Hepatocyte (in vitro differentiated cells): ENCODE measurements at regions not wholly inside any gene's neighbourhood (a gene's known extent, or its start where the extent isn't known, plus 50 kb on each side); places are given as distances from the start of the nearest gene placed in this dataset.

ENCODE experiments used
- DNase-seq: peaks from one replicate; pipeline ENCODE4 v3.0.0-alpha.2; 2016; ENCODE audit warnings: low spot score
- H2AFZ ChIP-seq: fragments of 200-600 bp; sonication (generic); 2 replicates; pipeline ENCODE4 v1.6.0; 2016; ENCODE audit warnings: antibody characterized with exemption, mild to moderate bottlenecking
- H3K27ac ChIP-seq: fragments of 200-600 bp; sonication (generic); 2 replicates; pipeline ENCODE4 v1.5.1; 2016; ENCODE audit warnings: mild to moderate bottlenecking
- H3K27me3 ChIP-seq: fragments of 200-600 bp; sonication (generic); 2 replicates; pipeline ENCODE4 v1.6.1; 2016
- H3K36me3 ChIP-seq: fragments of 200-600 bp; sonication (generic); replicated peaks from 2 replicates; pipeline ENCODE4 v1.5.1; 2016; ENCODE audit warnings: low read depth; ENCODE audit not compliant: insufficient read depth
- H3K4me1 ChIP-seq: fragments of 200-600 bp; sonication (generic); 2 replicates; pipeline ENCODE4 v1.5.1; 2016; ENCODE audit warnings: mild to moderate bottlenecking, moderate library complexity; ENCODE audit not compliant: insufficient read depth
- H3K4me2 ChIP-seq: fragments of 200-600 bp; sonication (generic); 2 replicates; pipeline ENCODE4 v1.6.0; 2016
- H3K4me3 ChIP-seq: fragments of 200-600 bp; sonication (generic); 2 replicates; pipeline ENCODE4 v1.5.1; 2016; ENCODE audit warnings: mild to moderate bottlenecking
- H3K79me2 ChIP-seq: fragments of 200-600 bp; sonication (generic); 2 replicates; pipeline ENCODE4 v1.6.0; 2017; ENCODE audit warnings: mild to moderate bottlenecking
- H3K9me2 ChIP-seq: fragments of 200-600 bp; sonication (generic); replicated peaks from 2 replicates; pipeline ENCODE4 v1.6.0; 2017; ENCODE audit warnings: mild to moderate bottlenecking; ENCODE audit not compliant: insufficient read depth
- H3K9me3 ChIP-seq: fragments of 200-600 bp; sonication (generic); 2 replicates; pipeline ENCODE4 v1.5.1; 2016; ENCODE audit warnings: low read depth, mild to moderate bottlenecking
- H4K20me1 ChIP-seq: fragments of 200-600 bp; sonication (generic); 2 replicates; pipeline ENCODE4 v1.6.0; 2016; ENCODE audit warnings: mild to moderate bottlenecking; ENCODE audit not compliant: insufficient read depth, poor library complexity, severe bottlenecking
- EZH2 ChIP-seq: fragments of 200-600 bp; sonication (generic); IDR thresholded peaks from 2 replicates; pipeline ENCODE4 v1.6.1; 2016; ENCODE audit warnings: antibody characterized with exemption, mild to moderate bottlenecking, borderline replicate concordance
- EZH2phosphoT487 ChIP-seq: fragments of 200-600 bp; sonication (generic); IDR thresholded peaks from one replicate; pipeline ENCODE4 v1.6.1; 2018; ENCODE audit warnings: antibody characterized with exemption, mild to moderate bottlenecking, low read depth, moderate library complexity; ENCODE audit not compliant: unreplicated experiment, severe bottlenecking
- WGBS: methylation state at CpG from one replicate; pipeline ENCODE4 v1.1.6; 2016; ENCODE audit warnings: low lambda C conversion rate; ENCODE audit errors: missing lambda C conversion rate; 5-methylcytosine and 5-hydroxymethylcytosine counted together
- TF ChIP-seq, protein P1 (sequence below): fragments of 200-600 bp; sonication (generic); IDR thresholded peaks from 2 replicates; pipeline ENCODE4 v1.5.1; 2016; ENCODE audit warnings: antibody characterized with exemption, mild to moderate bottlenecking; ENCODE audit not compliant: poor library complexity

DNA sequence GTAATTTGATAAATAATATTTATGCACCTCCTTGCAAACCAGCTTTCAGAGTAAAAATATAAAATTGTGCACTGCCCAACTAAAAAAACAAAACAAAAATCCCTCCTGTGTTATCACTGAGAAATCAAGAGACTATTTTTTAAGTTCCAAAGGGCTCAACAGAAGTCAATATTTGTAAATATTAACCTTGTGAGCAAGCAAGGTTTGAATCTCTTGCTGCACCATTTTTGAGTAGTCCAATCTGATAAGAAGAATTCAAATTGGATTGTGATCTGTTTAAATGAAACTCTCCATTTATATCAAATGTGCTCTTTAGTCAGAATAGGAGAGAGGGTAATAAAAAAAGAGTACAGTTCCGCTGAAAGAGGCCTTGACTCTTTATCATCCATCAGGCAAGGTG, 520.2 kb downstream of the RAB28 start:
- Histone ChIP-seq H3K4me1 (no peaks in the 10 kb centered on the region), H3K9me3 (no peaks in the 10 kb centered on the region), H3K4me2 (peak overlapping the region; percentile 6), H3K4me3 (no peak overlapping the region), H3K9me2 (no peaks in the 10 kb centered on the region), H3K79me2 (no peaks in the 10 kb centered on the region), H4K20me1 (no peaks in the 10 kb centered on the region), H3K27me3 (no peaks in the 10 kb centered on the region), H3K27ac (no peak overlapping the region), H3K36me3 (no peaks in the 10 kb centered on the region), H2AFZ (no peak overlapping the region)
- DNase-seq: no peak
- 67% methylated on average over 1 of the region's 1 CpG for WGBS
- TF ChIP-seq EZH2phosphoT487 (no peak), EZH2 (no peak)
- TF ChIP-seq, protein P1, sequence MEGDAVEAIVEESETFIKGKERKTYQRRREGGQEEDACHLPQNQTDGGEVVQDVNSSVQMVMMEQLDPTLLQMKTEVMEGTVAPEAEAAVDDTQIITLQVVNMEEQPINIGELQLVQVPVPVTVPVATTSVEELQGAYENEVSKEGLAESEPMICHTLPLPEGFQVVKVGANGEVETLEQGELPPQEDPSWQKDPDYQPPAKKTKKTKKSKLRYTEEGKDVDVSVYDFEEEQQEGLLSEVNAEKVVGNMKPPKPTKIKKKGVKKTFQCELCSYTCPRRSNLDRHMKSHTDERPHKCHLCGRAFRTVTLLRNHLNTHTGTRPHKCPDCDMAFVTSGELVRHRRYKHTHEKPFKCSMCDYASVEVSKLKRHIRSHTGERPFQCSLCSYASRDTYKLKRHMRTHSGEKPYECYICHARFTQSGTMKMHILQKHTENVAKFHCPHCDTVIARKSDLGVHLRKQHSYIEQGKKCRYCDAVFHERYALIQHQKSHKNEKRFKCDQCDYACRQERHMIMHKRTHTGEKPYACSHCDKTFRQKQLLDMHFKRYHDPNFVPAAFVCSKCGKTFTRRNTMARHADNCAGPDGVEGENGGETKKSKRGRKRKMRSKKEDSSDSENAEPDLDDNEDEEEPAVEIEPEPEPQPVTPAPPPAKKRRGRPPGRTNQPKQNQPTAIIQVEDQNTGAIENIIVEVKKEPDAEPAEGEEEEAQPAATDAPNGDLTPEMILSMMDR: no peak

- no peaks in the 10 kb centered on the region for H3K27me3 ChIP-seq
- H3K4me3 ChIP-seq: no peak overlapping the region
- DNase-seq: no peak
- H3K27ac ChIP-seq: no peak overlapping the region
- H3K79me2 ChIP-seq: no peaks in the 10 kb centered on the region
- no peak overlapping the region for H3K4me2 ChIP-seq
- H4K20me1 ChIP-seq: no peaks in the 10 kb centered on the region
- no peaks in the 10 kb centered on the region for H3K36me3 ChIP-seq
- no peak overlapping the region for H2AFZ ChIP-seq
- peaks cover under 1% of the 10 kb centered on the region for H3K4me1 ChIP-seq
- no peaks in the 10 kb centered on the region for H3K9me2 ChIP-seq
- no peaks in the 10 kb centered on the region for H3K9me3 ChIP-seq
- TF ChIP-seq EZH2 (no peak), EZH2phosphoT487 (no peak)
- TF ChIP-seq, protein P1: no peak
These were observed 520.8 kb downstream of the RAB28 start for GRCh38 chr4:12963291-12963690.

DNA sequence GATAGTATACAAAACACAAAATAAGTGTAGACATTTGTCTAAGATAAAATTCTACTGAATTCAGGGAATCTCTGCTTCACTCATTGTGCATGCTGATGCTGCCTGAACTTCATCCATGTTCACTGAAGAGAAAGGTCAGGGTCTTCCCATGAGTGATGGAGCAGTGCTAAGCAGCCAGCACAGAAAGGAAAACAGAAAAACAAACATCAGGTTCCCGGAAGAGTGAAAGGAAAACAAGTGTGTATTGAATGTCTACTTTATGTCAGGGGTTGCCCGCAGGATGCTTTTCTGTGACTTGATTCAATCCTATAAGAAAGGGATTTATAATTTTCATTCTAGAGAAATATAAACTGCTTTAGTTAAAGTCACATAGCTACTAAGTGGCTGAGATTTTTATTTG, 522.4 kb downstream of the RAB28 start:
- Histone ChIP-seq H3K79me2 (no peaks in the 10 kb centered on the region), H3K36me3 (no peaks in the 10 kb centered on the region), H3K27me3 (no peaks in the 10 kb centered on the region), H3K4me3 (no peak overlapping the region), H3K9me3 (no peaks in the 10 kb centered on the region), H3K27ac (no peak overlapping the region), H3K4me1 (peaks cover 10% of the 10 kb centered on the region), H2AFZ (no peak overlapping the region), H4K20me1 (no peaks in the 10 kb centered on the region), H3K4me2 (no peak overlapping the region), H3K9me2 (no peaks in the 10 kb centered on the region)
- no peak for TF ChIP-seq EZH2
- no peak for TF ChIP-seq EZH2phosphoT487
- TF ChIP-seq, protein P1: no peak
- 79% methylated on average over 2 of the region's 2 CpGs for WGBS
- DNase-seq: no peak

DNA sequence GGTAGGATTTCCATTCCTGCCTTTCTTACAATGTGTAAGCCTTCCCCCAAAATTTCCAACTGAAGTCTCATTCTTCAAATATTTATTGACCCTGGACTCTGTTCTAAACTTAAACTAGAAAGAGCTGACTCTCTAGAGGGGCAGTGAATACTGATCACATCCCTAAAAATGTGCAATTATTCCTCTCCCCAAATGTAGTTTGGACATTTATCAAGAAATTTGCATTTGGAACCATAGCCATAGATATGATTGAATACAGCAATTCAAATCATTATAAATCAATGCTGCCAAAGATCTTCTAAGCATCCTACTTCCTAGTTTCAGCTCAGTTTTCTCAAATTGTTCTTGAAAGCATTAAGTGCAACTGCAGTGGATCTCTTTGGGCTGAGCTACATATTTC, 525.7 kb downstream of the RAB28 start:
- H3K4me2 ChIP-seq: no peak overlapping the region
- no peaks in the 10 kb centered on the region for H3K9me2 ChIP-seq
- no peak for DNase-seq
- no peak overlapping the region for H3K4me3 ChIP-seq
- no peaks in the 10 kb centered on the region for H3K36me3 ChIP-seq
- H2AFZ ChIP-seq: no peak overlapping the region
- TF ChIP-seq EZH2 (no peak), EZH2phosphoT487 (no peak)
- TF ChIP-seq, protein P1: no peak
- H4K20me1 ChIP-seq: no peaks in the 10 kb centered on the region
- no peaks in the 10 kb centered on the region for H3K79me2 ChIP-seq
- peaks cover 10% of the 10 kb centered on the region for H3K4me1 ChIP-seq
- H3K27me3 ChIP-seq: no peaks in the 10 kb centered on the region
- H3K27ac ChIP-seq: no peak overlapping the region
- no peaks in the 10 kb centered on the region for H3K9me3 ChIP-seq
